ENCODE measurements at regions not wholly inside any gene's neighbourhood (a gene's known extent, or its start where the extent isn't known, plus 50 kb on each side); places are given as distances from the start of the nearest gene placed in this dataset.

DNA sequence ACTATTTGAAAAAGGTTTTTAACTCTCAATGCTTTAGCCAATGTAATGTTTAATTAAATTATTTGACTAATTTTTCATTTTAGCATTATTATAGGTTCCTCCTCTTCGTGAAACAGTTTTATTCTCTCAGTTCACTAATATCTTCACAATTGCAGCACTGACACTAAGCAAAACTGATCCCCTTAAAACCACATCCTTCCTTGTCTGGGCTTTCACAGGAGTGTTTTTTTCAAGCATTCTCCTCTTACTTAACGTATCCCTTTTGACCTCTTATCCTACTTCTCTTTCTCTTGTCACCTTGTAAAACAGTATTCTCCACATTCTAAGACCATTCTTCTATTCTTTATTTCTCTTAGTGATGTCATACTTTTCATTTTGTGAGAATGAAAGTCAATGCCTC lies 112.8 kb downstream of the DSC3 start:
- no peak overlapping the region for H3K4me3 ChIP-seq (ENCODE audit: low read depth, low read length)
- TF ChIP-seq, protein P1, sequence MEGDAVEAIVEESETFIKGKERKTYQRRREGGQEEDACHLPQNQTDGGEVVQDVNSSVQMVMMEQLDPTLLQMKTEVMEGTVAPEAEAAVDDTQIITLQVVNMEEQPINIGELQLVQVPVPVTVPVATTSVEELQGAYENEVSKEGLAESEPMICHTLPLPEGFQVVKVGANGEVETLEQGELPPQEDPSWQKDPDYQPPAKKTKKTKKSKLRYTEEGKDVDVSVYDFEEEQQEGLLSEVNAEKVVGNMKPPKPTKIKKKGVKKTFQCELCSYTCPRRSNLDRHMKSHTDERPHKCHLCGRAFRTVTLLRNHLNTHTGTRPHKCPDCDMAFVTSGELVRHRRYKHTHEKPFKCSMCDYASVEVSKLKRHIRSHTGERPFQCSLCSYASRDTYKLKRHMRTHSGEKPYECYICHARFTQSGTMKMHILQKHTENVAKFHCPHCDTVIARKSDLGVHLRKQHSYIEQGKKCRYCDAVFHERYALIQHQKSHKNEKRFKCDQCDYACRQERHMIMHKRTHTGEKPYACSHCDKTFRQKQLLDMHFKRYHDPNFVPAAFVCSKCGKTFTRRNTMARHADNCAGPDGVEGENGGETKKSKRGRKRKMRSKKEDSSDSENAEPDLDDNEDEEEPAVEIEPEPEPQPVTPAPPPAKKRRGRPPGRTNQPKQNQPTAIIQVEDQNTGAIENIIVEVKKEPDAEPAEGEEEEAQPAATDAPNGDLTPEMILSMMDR (conservative IDR thresholded peaks at IDR 0.05; ENCODE audit: low read depth, low read length): no peak
- DNase-seq (ENCODE audit: low read depth): no peak

DNA sequence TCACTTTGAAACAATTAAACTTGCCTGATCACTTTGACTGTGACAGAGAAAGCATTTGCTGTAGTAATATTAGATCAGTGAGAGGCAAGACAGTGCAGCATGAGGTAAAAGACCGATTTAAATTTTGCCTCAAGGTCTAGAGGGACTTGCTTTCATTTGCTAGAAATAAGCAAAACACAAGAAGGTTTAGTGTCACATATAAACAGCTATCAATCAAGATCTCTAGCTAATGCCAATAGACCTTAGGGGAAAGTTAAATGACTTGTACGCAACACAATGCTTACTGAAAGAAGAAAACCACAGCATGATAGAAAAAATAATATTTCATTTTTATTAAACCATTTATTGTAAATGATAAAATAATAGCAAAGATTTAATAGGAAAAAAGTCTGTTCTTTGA lies 113.5 kb downstream of the DSC3 start:
- TF ChIP-seq, protein P1 (conservative IDR thresholded peaks at IDR 0.05; ENCODE audit: low read depth, low read length): no peak
- DNase-seq (ENCODE audit: low read depth): no peak
- no peak overlapping the region for H3K4me3 ChIP-seq (ENCODE audit: low read depth, low read length)

DNA sequence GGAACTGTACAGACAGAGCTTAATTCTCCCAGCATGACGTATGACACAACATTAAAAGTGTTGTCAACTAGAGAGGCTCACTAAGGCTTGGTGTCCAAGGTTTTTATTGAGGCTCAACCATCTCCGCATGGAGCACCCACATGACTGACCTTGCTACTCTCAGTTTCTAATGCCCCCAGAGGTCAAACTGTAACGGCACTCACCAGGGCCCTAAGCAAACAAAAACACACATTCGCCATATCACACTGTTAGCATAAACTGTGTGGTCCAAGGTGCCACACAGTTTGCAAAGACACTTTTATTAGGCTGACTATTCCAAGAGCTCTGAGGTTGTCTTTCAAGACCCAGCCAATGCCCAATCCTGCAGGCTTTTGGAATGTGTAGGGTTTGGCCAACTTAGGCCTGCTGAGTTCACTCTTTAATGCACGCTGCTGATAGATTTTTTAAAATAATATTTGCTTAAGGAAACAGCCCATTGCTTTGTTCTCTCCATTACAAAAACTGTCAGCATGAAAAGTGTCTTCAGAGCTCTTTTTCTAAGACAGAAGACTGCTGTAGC lies 114.9 kb downstream of the DSC3 start:
- TF ChIP-seq, protein P1 (conservative IDR thresholded peaks at IDR 0.05; ENCODE audit: low read depth, low read length): no peak
- DNase-seq (ENCODE audit: low read depth): no peak
- no peak overlapping the region for H3K4me3 ChIP-seq (ENCODE audit: low read depth, low read length)

DNA sequence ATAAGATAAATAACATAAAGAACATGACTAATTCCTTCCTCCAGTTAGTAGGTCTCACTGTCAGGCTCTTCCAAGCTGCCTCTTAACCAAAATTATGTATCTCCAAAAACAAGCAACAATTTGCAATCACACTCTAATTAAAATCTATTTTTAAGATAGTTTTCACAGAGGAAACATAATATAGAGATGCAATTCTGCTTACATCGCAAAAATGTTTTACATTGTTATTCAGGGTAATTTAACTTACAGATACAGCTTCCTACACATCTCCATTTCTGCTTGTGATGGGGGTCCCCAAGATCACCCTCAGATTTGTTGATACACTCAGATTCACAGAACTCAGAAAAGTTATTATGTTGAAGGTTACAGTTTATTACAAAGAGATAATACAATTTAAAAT lies 115.5 kb downstream of the DSC3 start:
- TF ChIP-seq, protein P1 (conservative IDR thresholded peaks at IDR 0.05; ENCODE audit: low read depth, low read length): no peak
- H3K4me3 ChIP-seq (ENCODE audit: low read depth, low read length): no peak overlapping the region
- no peak for DNase-seq (ENCODE audit: low read depth)

DNA sequence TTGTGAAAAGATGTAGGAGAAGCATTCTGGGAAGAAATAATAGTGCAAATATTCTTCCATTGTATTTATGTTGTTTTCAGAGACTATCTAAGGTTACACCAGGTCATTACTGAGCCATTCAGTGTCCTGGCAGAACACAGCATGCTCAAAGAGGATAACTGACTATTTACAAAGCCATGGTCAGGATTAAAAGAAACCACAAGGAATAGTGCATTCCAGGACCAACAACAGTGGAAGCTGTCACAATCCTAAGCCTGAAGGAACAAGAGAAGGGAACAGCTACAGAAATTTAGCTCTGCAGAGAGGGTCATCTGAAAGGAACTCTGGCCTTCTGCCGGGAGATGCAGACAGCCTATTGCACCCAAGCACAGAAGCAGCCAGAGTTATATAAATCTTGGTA lies 116.7 kb downstream of the DSC3 start:
- DNase-seq (ENCODE audit: low read depth): no peak
- TF ChIP-seq, protein P1 (conservative IDR thresholded peaks at IDR 0.05; ENCODE audit: low read depth, low read length): no peak
- no peak overlapping the region for H3K4me3 ChIP-seq (ENCODE audit: low read depth, low read length)

DNA sequence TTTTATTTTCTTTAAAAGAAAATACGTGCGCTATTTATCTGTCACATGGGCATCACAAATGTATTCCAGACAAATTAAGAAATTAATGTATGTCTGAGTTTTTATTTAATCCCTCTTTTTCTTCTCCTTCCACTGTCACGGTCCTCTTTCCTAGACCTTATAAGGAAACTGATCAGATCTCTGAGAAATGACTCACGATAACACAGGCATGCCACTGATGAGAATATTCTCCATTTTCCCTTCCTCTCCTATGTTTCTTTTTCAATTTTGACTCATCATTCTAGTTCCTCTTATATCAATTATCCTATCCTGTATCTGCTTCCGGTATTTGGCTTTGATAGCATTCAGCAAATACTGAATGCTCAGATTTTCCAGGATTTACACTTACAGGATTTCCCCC lies 121.8 kb downstream of the DSC3 start:
- TF ChIP-seq, protein P1 (conservative IDR thresholded peaks at IDR 0.05; ENCODE audit: low read depth, low read length): no peak
- DNase-seq (ENCODE audit: low read depth): no peak
- no peak overlapping the region for H3K4me3 ChIP-seq (ENCODE audit: low read depth, low read length)

DNA sequence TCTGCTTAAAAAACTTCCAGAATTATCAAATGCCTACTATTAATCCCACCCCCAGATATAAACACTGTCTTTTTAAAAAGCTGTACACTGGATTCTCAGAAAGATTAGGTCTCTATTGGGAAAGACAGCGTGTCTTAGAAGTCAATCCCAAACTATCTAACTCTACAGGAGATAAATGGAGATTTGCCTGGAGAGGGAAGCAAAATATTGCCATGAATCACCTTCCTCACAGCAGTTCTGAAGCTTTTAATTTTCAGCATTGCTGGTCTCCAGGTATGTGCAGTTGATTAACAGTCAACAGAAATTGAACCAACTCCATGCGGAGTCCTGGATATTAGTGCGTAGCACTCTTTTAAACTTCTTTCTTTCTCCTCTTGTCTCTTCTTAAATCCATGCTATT lies 122.2 kb downstream of the DSC3 start:
- TF ChIP-seq, protein P1 (conservative IDR thresholded peaks at IDR 0.05; ENCODE audit: low read depth, low read length): no peak
- DNase-seq (ENCODE audit: low read depth): no peak
- H3K4me3 ChIP-seq (ENCODE audit: low read depth, low read length): no peak overlapping the region
